Lower leg skin (tissue), 3 donors: ENCODE measurements at regions not wholly inside any gene's neighbourhood (a gene's known extent, or its start where the extent isn't known, plus 50 kb on each side); places are given as distances from the start of the nearest gene placed in this dataset.

Source experiments
- POLR2A ChIP-seq, 2 donors: fragments of 450-650 bp; IDR thresholded peaks; one replicate each; pipeline ENCODE4 v1.6.1; 2016 to 2017; ENCODE audit warnings: antibody characterized with exemption in 2 of 2, mild to moderate bottlenecking in 1 of 2, moderate library complexity in 1 of 2
- TF ChIP-seq, protein P1 (sequence below), 3 donors: fragments of 450-650 bp; IDR thresholded peaks; one replicate each; pipeline ENCODE4 v1.5.1; 2016; ENCODE audit warnings: antibody characterized with exemption in 3 of 3, mild to moderate bottlenecking in 3 of 3, moderate library complexity in 2 of 3

DNA sequence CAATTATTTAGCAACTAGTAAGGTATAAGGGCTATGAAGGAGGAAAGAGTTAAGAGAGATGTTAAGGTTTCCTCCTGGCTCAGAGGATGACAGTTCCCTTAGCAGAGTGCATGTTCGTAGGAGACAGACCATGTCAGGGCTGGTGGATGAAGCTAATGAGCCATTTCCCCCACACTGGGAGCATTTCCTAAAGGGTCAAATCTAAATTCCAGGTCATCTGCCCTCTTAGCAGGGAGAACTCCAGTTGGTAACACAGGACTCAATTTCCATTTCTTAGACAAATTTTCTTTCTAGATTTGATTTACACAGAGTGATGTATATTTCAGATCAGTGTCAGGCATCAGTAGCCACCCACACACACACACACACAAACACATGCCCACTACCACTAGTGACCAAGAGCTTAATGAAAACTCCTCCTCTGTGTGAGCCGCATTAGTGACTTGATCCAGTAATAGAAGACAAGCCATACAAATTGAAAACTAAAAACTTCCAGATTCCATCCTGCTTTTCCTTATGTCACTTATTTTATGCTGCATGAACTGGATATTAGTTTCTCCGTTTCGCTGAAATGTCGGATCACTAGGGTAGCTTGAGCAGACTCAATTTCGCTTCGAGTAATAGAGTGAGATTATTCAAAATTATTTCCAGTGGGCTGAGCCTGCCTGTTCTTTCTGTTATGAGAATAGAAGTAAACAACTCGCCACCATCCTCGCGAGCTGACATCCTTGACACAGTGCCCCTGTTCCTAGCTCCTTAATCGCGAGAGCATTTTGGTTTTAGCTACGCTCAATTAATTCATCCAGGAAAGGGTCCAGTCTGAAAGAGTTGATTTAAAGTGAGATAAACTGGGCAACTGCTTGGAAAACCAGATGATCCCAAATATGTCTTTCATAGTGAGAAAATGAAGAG lies 582.6 kb downstream of the SOX6 start:
- TF ChIP-seq, protein P1, sequence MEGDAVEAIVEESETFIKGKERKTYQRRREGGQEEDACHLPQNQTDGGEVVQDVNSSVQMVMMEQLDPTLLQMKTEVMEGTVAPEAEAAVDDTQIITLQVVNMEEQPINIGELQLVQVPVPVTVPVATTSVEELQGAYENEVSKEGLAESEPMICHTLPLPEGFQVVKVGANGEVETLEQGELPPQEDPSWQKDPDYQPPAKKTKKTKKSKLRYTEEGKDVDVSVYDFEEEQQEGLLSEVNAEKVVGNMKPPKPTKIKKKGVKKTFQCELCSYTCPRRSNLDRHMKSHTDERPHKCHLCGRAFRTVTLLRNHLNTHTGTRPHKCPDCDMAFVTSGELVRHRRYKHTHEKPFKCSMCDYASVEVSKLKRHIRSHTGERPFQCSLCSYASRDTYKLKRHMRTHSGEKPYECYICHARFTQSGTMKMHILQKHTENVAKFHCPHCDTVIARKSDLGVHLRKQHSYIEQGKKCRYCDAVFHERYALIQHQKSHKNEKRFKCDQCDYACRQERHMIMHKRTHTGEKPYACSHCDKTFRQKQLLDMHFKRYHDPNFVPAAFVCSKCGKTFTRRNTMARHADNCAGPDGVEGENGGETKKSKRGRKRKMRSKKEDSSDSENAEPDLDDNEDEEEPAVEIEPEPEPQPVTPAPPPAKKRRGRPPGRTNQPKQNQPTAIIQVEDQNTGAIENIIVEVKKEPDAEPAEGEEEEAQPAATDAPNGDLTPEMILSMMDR (IDR thresholded peaks at IDR 0.05) = no peak
- TF ChIP-seq POLR2A (IDR thresholded peaks at IDR 0.05) = no peak
